ENCODE measurements at regions not wholly inside any gene's neighbourhood (a gene's known extent, or its start where the extent isn't known, plus 50 kb on each side); places are given as distances from the start of the nearest gene placed in this dataset.

DNA sequence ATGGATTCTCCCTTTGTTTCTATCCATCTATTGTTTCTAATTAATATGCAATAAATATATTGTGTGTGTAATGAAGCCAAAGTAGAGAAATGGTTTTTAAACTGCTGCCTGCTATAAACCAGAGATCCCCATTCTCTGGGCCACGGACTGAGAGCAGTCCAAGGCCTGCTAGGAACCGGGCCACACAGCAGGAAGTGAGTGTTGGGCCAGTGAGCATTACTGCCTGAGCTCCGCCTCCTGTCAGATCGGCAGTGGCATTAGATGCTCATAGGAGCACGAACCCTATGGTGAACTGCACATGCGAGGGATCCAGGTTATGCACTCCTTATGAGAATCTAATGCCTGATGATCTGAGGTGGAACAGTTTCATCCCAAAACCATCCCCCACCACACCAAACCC lies 85.2 kb upstream of the POMGNT2 start:
- POLR2A ChIA-PET, result no interaction called here

GRCh38 chr3:43190670-43191069 lies 84.8 kb upstream of the POMGNT2 start:
- H3K27ac ChIP-seq (ENCODE audit: insufficient read depth, low read depth, low read length), result peak overlapping the region; percentile 90
- DNase-seq (ENCODE audit: low read depth, low spot score) (peak; percentile 52), FAIRE-seq (peak; percentile 56)
- H3K36me3 ChIP-seq (ENCODE audit: control insufficient read depth in 2 of 2, extremely low read depth in 1 of 2, insufficient read depth in 2 of 2, low read length in 2 of 2), result no peaks in the 10 kb centered on the region
- no peak overlapping the region for H3K4me3 ChIP-seq (replicated peaks in 1 of 3; ENCODE audit: insufficient read depth in 1 of 3, low read depth in 1 of 3, low read length in 3 of 3)
- H3K4me1 ChIP-seq (ENCODE audit: control insufficient read depth, extremely low read depth, insufficient read depth, low read length), result peaks cover 67% of the 10 kb centered on the region
- H2AFZ ChIP-seq (ENCODE audit: low read depth, low read length), result peak overlapping the region; percentile 52
- TF ChIP-seq FOS (IDR thresholded peaks at IDR 0.05; ENCODE audit: borderline replicate concordance, insufficient read depth, low read length) (peak; percentile 10), EZH2 (IDR thresholded peaks at IDR 0.05; ENCODE audit: borderline replicate concordance, low read depth, low read length, severe bottlenecking) (no peak), POLR2A (IDR thresholded peaks at IDR 0.05; ENCODE audit: low read depth, low read length) (no peak), JUN (IDR thresholded peaks at IDR 0.05; ENCODE audit: borderline replicate concordance, insufficient read depth, insufficient read length, low read depth) (peak; percentile 45), CTCF (IDR thresholded peaks at IDR 0.05; ENCODE audit: extremely low read depth in 1 of 2, insufficient read depth in 1 of 2, low read depth in 1 of 2, low read length in 2 of 2) (no peak), POLR2AphosphoS5 (IDR thresholded peaks at IDR 0.05; ENCODE audit: insufficient read depth, low read depth, low read length) (no peak), MYC (IDR thresholded peaks at IDR 0.05; ENCODE audit: low read depth, low read length) (no peak), GATA2 (IDR thresholded peaks at IDR 0.05; ENCODE audit: insufficient read depth, insufficient read length, low read depth, low read length) (no peak)
- TF ChIP-seq, protein P1, sequence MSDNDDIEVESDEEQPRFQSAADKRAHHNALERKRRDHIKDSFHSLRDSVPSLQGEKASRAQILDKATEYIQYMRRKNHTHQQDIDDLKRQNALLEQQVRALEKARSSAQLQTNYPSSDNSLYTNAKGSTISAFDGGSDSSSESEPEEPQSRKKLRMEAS (IDR thresholded peaks at IDR 0.05; ENCODE audit: insufficient read depth, insufficient read length), result no peak
- BruUV-seq (replicated peaks), result no TSS peak
- H3K79me2 ChIP-seq (ENCODE audit: control insufficient read depth, insufficient read depth, low read length), result no peaks in the 10 kb centered on the region
- peak overlapping the region; percentile 56 for H3K9ac ChIP-seq (replicated peaks; ENCODE audit: extremely low read depth, insufficient read depth, low read length)
- H4K20me1 ChIP-seq (replicated peaks; ENCODE audit: control insufficient read depth, extremely low read depth, insufficient read depth, low read length), result no peaks in the 10 kb centered on the region
- H3K9me1 ChIP-seq (replicated peaks; ENCODE audit: control insufficient read depth, extremely low read depth, insufficient read depth, low read length), result no peaks in the 10 kb centered on the region
- dilution Hi-C loops (cut with MboI; ENCODE audit: extremely low pct_ligation_motif_present, low sequenced_read_pairs), result loop anchor here (25.0 kb wide), 1 partner anchor 197 kb away; no protein-coding TSS in a partner anchor
- H3K9me3 ChIP-seq (replicated peaks; ENCODE audit: control insufficient read depth, insufficient read depth, low read length), result no peaks in the 10 kb centered on the region
- intact Hi-C loops (cut with micrococcal nuclease), result loop anchor here (1.0 kb wide), 1 partner anchor 10 kb away; no protein-coding TSS in a partner anchor
- H3K27me3 ChIP-seq (ENCODE audit: control insufficient read depth in 2 of 2, insufficient read depth in 2 of 2, low read length in 2 of 2), result no peaks in the 10 kb centered on the region
- ChIA-PET POLR2A (no interaction called here), CTCF (interaction anchor here (1.0 to 2.1 kb wide), 2 partner anchors 28 to 33 kb away, joined by 4 to 9 read pairs; no protein-coding TSS in a partner anchor)
- peak overlapping the region; percentile 24 for H3K4me2 ChIP-seq (ENCODE audit: insufficient read depth, low read length)

More for the DNA sequence above, 85.2 kb upstream of the POMGNT2 start:
- dilution Hi-C loops (cut with MboI; ENCODE audit: extremely low pct_ligation_motif_present, low sequenced_read_pairs), result loop anchor here (25.0 kb wide), 1 partner anchor 196 kb away; no protein-coding TSS in a partner anchor
- no peaks in the 10 kb centered on the region for H3K79me2 ChIP-seq (ENCODE audit: control insufficient read depth, insufficient read depth, low read length)
- BruUV-seq (replicated peaks), result TSS peak; percentile 17
- no peaks in the 10 kb centered on the region for H3K9me1 ChIP-seq (replicated peaks; ENCODE audit: control insufficient read depth, extremely low read depth, insufficient read depth, low read length)
- no peaks in the 10 kb centered on the region for H3K27me3 ChIP-seq (ENCODE audit: control insufficient read depth in 2 of 2, insufficient read depth in 2 of 2, low read length in 2 of 2)
- peak overlapping the region; percentile 24 for H3K4me2 ChIP-seq (ENCODE audit: insufficient read depth, low read length)
- H3K4me3 ChIP-seq (replicated peaks in 1 of 3; ENCODE audit: insufficient read depth in 1 of 3, low read depth in 1 of 3, low read length in 3 of 3), result no peak overlapping the region
- no peak for DNase-seq (ENCODE audit: low read depth, low spot score)
- no peaks in the 10 kb centered on the region for H3K36me3 ChIP-seq (ENCODE audit: control insufficient read depth in 2 of 2, extremely low read depth in 1 of 2, insufficient read depth in 2 of 2, low read length in 2 of 2)
- TF ChIP-seq POLR2AphosphoS5 (IDR thresholded peaks at IDR 0.05; ENCODE audit: insufficient read depth, low read depth, low read length), result peak; percentile 46
- peak; percentile 25 for TF ChIP-seq POLR2A (IDR thresholded peaks at IDR 0.05; ENCODE audit: low read depth, low read length)
- no peak for TF ChIP-seq EZH2 (IDR thresholded peaks at IDR 0.05; ENCODE audit: borderline replicate concordance, low read depth, low read length, severe bottlenecking)
- TF ChIP-seq JUN (IDR thresholded peaks at IDR 0.05; ENCODE audit: borderline replicate concordance, insufficient read depth, insufficient read length, low read depth), result no peak
- no peaks in the 10 kb centered on the region for H4K20me1 ChIP-seq (replicated peaks; ENCODE audit: control insufficient read depth, extremely low read depth, insufficient read depth, low read length)
- H3K27ac ChIP-seq (ENCODE audit: insufficient read depth, low read depth, low read length), result peak overlapping the region; percentile 90
- CTCF ChIA-PET, result interaction anchor here (1.0 to 2.1 kb wide), 2 partner anchors 28 to 32 kb away, joined by 4 to 9 read pairs; no protein-coding TSS in a partner anchor
- H3K9me3 ChIP-seq (replicated peaks; ENCODE audit: control insufficient read depth, insufficient read depth, low read length), result no peaks in the 10 kb centered on the region
- H3K4me1 ChIP-seq (ENCODE audit: control insufficient read depth, extremely low read depth, insufficient read depth, low read length), result peaks cover 62% of the 10 kb centered on the region
- H2AFZ ChIP-seq (ENCODE audit: low read depth, low read length), result peak overlapping the region; percentile 52
- peak; percentile 75 for FAIRE-seq
- intact Hi-C loops (cut with micrococcal nuclease), result no loop called here
- peak overlapping the region; percentile 56 for H3K9ac ChIP-seq (replicated peaks; ENCODE audit: extremely low read depth, insufficient read depth, low read length)
